ENCODE measurements at regions not wholly inside any gene's neighbourhood (a gene's known extent, or its start where the extent isn't known, plus 50 kb on each side); places are given as distances from the start of the nearest gene placed in this dataset.

- H3K36me3 ChIP-seq, result no peaks in the 10 kb centered on the region
- H3K9me3 ChIP-seq, result no peaks in the 10 kb centered on the region
- no peak for DNase-seq
- no peaks in the 10 kb centered on the region for H3K4me1 ChIP-seq
- no peak overlapping the region for H3K4me3 ChIP-seq (ENCODE audit: low read depth, low read length)
- TF ChIP-seq CTCF (IDR thresholded peaks at IDR 0.05; ENCODE audit: low read depth, low read length), result no peak
- H3K27me3 ChIP-seq, result no peaks in the 10 kb centered on the region
Measured at GRCh38 chr10:109774121-109774440, 149.2 kb downstream of the XPNPEP1 start.

- Histone ChIP-seq H3K9me3 (no peaks in the 10 kb centered on the region), H3K36me3 (no peaks in the 10 kb centered on the region), H3K4me3 (ENCODE audit: low read depth, low read length) (no peak overlapping the region), H3K4me1 (no peaks in the 10 kb centered on the region), H3K27me3 (no peaks in the 10 kb centered on the region)
- peak; percentile 66 for TF ChIP-seq CTCF (IDR thresholded peaks at IDR 0.05; ENCODE audit: low read depth, low read length)
- no peak for DNase-seq
Measured at GRCh38 chr10:109773288-109774120, 149.8 kb downstream of the XPNPEP1 start.

- Histone ChIP-seq H3K9me3 (no peaks in the 10 kb centered on the region), H3K36me3 (no peaks in the 10 kb centered on the region), H3K4me1 (no peaks in the 10 kb centered on the region), H3K27me3 (no peaks in the 10 kb centered on the region), H3K4me3 (ENCODE audit: low read depth, low read length) (no peak overlapping the region)
- DNase-seq, result no peak
- TF ChIP-seq CTCF (IDR thresholded peaks at IDR 0.05; ENCODE audit: low read depth, low read length), result no peak
Measured at GRCh38 chr10:109770663-109771062, 152.6 kb downstream of the XPNPEP1 start.

- no peak for TF ChIP-seq CTCF (IDR thresholded peaks at IDR 0.05; ENCODE audit: low read depth, low read length)
- Histone ChIP-seq H3K4me3 (ENCODE audit: low read depth, low read length) (no peak overlapping the region), H3K9me3 (no peaks in the 10 kb centered on the region), H3K27me3 (no peaks in the 10 kb centered on the region), H3K36me3 (no peaks in the 10 kb centered on the region), H3K4me1 (no peaks in the 10 kb centered on the region)
- no peak for DNase-seq
Measured at GRCh38 chr10:109769966-109770365, 153.3 kb downstream of the XPNPEP1 start.

GRCh38 chr10:109765838-109766237 is 157.5 kb downstream of the XPNPEP1 start:
- DNase-seq, result no peak

More at GRCh38 chr10:109765838-109766237, 157.5 kb downstream of the XPNPEP1 start:
- H3K9me3 ChIP-seq, result no peaks in the 10 kb centered on the region
- no peaks in the 10 kb centered on the region for H3K27me3 ChIP-seq
- H3K4me1 ChIP-seq, result no peaks in the 10 kb centered on the region
- TF ChIP-seq CTCF (IDR thresholded peaks at IDR 0.05; ENCODE audit: low read depth, low read length), result no peak
- H3K4me3 ChIP-seq (ENCODE audit: low read depth, low read length), result no peak overlapping the region
- no peaks in the 10 kb centered on the region for H3K36me3 ChIP-seq
